Neural progenitor cell (in vitro differentiated cells): ENCODE measurements at regions not wholly inside any gene's neighbourhood (a gene's known extent, or its start where the extent isn't known, plus 50 kb on each side); places are given as distances from the start of the nearest gene placed in this dataset.

Experiments used
- EZH2 ChIP-seq: fragments of 200-600 bp; sonication (generic); IDR thresholded peaks from 2 replicates; pipeline ENCODE4 v1.6.1; 2017; ENCODE audit warnings: antibody characterized with exemption, mild to moderate bottlenecking, moderate library complexity
- EZH2phosphoT487 ChIP-seq: fragments of 200-600 bp; sonication (generic); IDR thresholded peaks from 2 replicates; pipeline ENCODE4 v1.6.1; 2017; ENCODE audit warnings: antibody characterized with exemption
- TF ChIP-seq, protein P1 (sequence below): fragments of 200-600 bp; sonication (generic); IDR thresholded peaks from 2 replicates; pipeline ENCODE4 v1.5.1; 2017; ENCODE audit warnings: antibody characterized with exemption, mild to moderate bottlenecking

DNA sequence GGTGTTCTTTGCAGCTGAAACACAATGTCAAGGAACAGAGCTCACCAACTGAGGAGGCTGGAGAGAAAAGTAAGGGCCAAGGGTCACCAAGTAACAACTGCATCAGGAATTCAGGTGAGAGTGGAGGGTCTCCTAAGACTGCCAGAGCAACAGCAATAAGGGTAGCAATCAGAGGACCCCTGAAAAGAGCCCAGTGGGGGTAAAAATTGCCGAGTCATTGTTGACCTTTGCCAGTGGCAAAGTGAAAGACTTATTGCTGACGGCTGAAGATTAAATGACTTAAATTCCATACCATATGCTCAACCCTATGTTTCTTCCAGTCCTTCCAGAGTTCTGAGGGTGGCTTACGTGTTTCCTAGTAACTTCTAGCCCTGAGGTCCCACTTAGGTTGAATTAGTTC is 51.9 kb upstream of the ARHGAP42 start:
- TF ChIP-seq, protein P1, sequence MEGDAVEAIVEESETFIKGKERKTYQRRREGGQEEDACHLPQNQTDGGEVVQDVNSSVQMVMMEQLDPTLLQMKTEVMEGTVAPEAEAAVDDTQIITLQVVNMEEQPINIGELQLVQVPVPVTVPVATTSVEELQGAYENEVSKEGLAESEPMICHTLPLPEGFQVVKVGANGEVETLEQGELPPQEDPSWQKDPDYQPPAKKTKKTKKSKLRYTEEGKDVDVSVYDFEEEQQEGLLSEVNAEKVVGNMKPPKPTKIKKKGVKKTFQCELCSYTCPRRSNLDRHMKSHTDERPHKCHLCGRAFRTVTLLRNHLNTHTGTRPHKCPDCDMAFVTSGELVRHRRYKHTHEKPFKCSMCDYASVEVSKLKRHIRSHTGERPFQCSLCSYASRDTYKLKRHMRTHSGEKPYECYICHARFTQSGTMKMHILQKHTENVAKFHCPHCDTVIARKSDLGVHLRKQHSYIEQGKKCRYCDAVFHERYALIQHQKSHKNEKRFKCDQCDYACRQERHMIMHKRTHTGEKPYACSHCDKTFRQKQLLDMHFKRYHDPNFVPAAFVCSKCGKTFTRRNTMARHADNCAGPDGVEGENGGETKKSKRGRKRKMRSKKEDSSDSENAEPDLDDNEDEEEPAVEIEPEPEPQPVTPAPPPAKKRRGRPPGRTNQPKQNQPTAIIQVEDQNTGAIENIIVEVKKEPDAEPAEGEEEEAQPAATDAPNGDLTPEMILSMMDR = no peak
- no peak for TF ChIP-seq EZH2phosphoT487
- no peak for TF ChIP-seq EZH2
